Right cardiac atrium (tissue), 5 donors: ENCODE measurements at regions not wholly inside any gene's neighbourhood (a gene's known extent, or its start where the extent isn't known, plus 50 kb on each side); places are given as distances from the start of the nearest gene placed in this dataset.

Experiments
- ATAC-seq, 2 donors: fragments of 200-7000 bp; cut with Tn5 transposase; one replicate each; pipeline versions ENCODE4 v1.8.0 to v1.9.1; 2020; ENCODE audit warnings: moderate library complexity in 2 of 2, mild to moderate bottlenecking in 1 of 2
- DNase-seq, 3 donors: peaks; one replicate each; pipeline ENCODE4 v3.0.0-alpha.2; 2020
- H3K27ac ChIP-seq: one replicate; pipeline ENCODE4 v1.5.1; 2013; ENCODE audit warnings: mild to moderate bottlenecking, low read length, control low read depth, moderate library complexity
- H3K27me3 ChIP-seq: one replicate; pipeline ENCODE4 v1.6.1; 2013; ENCODE audit not compliant: control insufficient read depth, insufficient read depth
- H3K4me1 ChIP-seq: one replicate; pipeline ENCODE4 v1.6.1; 2013; ENCODE audit warnings: low read length; ENCODE audit not compliant: control insufficient read depth, insufficient read depth
- H3K4me3 ChIP-seq: one replicate; pipeline ENCODE4 v1.5.1; 2013; ENCODE audit warnings: low read length, control low read depth
- H3K9me3 ChIP-seq: one replicate; pipeline ENCODE4 v1.6.1; 2013; ENCODE audit warnings: low read length; ENCODE audit not compliant: control insufficient read depth
- WGBS: extraction: QIAGEN DNeasy Blood & Tissue Kit; methylation state at CpG from one replicate; pipeline ENCODE4 v1.1.7; 2013; 5-methylcytosine and 5-hydroxymethylcytosine counted together
- intact Hi-C, 4 donors: fragments of 100-400 bp; cut with DNase I; formaldehyde crosslinking; loops; one replicate each; pipeline versions ENCODE4 v1.11.0 to v1.14.0; 2022 to 2023
- donor health status: healthy with polysubstance abuse.
- donor health status: DM: no; HTN: yes; CAD: no.
- donor health status: DM: no; HTN: no; CAD: no.
- donor health status: DM: no; HTN: yes; CAD: no; lungs with severe emphysema.
- donor health status: DM: yes; HTN: yes; CAD: no.

- 82% methylated on average over 4 of the region's 4 CpGs for WGBS
- H3K4me3 ChIP-seq: no peak overlapping the region
- no peaks in the 10 kb centered on the region for H3K4me1 ChIP-seq
- DNase-seq: no peak
- H3K27me3 ChIP-seq: no peaks in the 10 kb centered on the region
- H3K9me3 ChIP-seq: no peaks in the 10 kb centered on the region
- no peak overlapping the region for H3K27ac ChIP-seq
- intact Hi-C loops: no loop called here
- no peak for ATAC-seq
Observed at GRCh38 chr4:161132715-161133425, 1030.9 kb downstream of the FSTL5 start.

DNA sequence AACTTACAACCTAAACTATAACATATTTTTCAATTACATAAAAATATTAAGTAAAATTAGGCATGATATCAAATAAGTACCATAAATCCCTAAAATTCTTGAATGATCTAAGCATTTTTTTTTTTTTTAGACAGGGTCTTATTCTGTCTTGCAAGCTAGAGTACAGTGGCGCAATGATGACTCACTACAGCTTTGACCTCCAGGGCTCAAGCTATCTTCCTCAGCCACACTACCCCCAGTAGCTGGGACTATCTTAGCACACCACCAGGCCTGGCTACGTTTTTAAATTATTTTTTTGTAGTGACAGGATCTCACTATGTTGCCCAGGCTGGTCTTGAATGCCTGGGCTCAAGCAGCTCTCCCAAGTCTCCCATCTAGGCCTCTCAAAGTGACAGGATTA is 1042.3 kb downstream of the FSTL5 start:
- no peaks in the 10 kb centered on the region for H3K27me3 ChIP-seq
- DNase-seq (no peak), ATAC-seq (no peak)
- H3K27ac ChIP-seq: no peak overlapping the region
- H3K9me3 ChIP-seq: no peaks in the 10 kb centered on the region
- no peaks in the 10 kb centered on the region for H3K4me1 ChIP-seq
- H3K4me3 ChIP-seq: no peak overlapping the region
- 29% methylated on average over 2 of the region's 2 CpGs for WGBS
- intact Hi-C loops: no loop called here

- no peak overlapping the region for H3K4me3 ChIP-seq
- WGBS: 55% methylated on average over 1 of the region's 1 CpG
- ATAC-seq: no peak
Observed at GRCh38 chr4:161101881-161102280, 1061.9 kb downstream of the FSTL5 start.

GRCh38 chr4:161097821-161098220 is 1066.0 kb downstream of the FSTL5 start:
- no peak for ATAC-seq
- DNase-seq: no peak
- Histone ChIP-seq H3K4me1 (no peaks in the 10 kb centered on the region), H3K4me3 (no peak overlapping the region), H3K27ac (no peak overlapping the region), H3K27me3 (no peaks in the 10 kb centered on the region), H3K9me3 (no peaks in the 10 kb centered on the region)
- intact Hi-C loops: no loop called here

More at GRCh38 chr4:161101881-161102280, 1061.9 kb downstream of the FSTL5 start:
- no peaks in the 10 kb centered on the region for H3K27me3 ChIP-seq
- H3K27ac ChIP-seq: no peak overlapping the region
- no peaks in the 10 kb centered on the region for H3K4me1 ChIP-seq
- intact Hi-C loops: no loop called here
- no peak for DNase-seq
- H3K9me3 ChIP-seq: no peaks in the 10 kb centered on the region

GRCh38 chr4:161061046-161061445 is 1102.8 kb downstream of the FSTL5 start:
- ATAC-seq: no peak
- DNase-seq: no peak
- no peak overlapping the region for H3K4me3 ChIP-seq
- 34% methylated on average over 1 of the region's 1 CpG for WGBS
- H3K9me3 ChIP-seq: no peaks in the 10 kb centered on the region
- H3K27me3 ChIP-seq: no peaks in the 10 kb centered on the region
- H3K4me1 ChIP-seq: no peaks in the 10 kb centered on the region
- H3K27ac ChIP-seq: no peak overlapping the region
- intact Hi-C loops: no loop called here
